Right kidney (tissue), 1 donor: ENCODE measurements at regions not wholly inside any gene's neighbourhood (a gene's known extent, or its start where the extent isn't known, plus 50 kb on each side); places are given as distances from the start of the nearest gene placed in this dataset.

Experiments used
- DNase-seq: peaks from one replicate; pipeline ENCODE4 v3.0.0-alpha.2; 2016

DNA sequence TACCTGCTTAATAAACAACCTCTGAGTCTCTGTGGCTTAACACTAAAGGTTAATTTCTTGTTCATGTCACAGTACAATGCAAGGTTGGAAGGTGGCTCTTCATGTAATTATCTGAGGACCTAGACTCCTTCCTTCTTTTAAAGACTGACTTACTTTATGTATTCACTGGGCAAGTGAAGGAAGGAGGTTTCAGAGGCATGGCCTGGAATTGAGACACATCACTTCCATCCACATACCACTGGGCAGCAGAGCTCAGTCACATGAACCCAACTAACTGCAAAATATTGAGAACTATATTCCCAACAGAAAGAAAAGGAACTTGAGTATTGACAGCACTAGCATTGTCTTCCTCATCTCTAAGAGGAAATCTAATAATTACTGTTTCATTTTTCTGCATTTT lies 57.5 kb upstream of the FN1 start:
- DNase-seq: no peak

DNA sequence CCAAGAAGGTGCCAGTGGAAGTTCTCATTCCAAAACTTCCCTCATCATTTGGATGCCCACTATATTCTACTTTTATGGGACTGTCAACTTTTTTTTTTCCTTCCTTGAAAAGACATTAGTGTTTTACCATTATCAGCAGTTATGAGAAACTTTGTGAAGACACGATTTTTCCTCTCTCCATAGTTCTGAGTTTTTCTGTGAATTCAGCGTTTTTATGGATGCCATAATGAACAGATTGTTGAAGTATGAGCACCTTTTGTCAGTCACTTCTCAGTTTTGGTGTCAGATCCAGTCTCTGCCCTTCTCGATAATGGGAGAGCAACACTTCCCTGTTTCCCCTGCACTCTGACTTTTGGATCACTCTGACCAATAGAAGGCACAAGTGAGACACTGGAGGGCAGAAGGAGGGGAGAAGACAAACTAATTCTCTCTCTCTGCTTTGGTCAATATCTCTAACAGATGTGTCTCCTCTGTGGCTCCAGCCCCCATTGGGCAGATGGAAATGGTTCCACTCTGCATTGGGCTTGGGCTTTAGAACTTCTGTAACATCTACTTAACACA lies 53.5 kb upstream of the FN1 start:
- no peak for DNase-seq

DNA sequence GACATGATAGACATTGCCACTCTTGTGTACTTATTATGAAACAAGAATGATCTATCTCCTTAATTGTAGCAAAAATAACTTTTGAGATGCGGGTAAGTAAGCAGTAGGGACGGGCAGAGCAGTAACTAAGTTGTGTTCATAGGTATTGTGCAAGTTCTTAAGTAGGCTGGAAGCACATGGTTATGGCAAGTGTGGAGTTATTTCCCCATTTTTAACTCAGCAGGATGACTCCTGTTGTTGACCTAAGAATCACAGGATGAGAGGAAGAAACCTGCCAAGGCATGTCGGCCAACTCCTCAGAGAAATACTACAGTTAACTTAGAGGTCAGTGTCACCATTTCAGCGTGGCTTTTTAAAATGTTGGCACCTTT lies 51.1 kb upstream of the FN1 start:
- DNase-seq: no peak

DNA sequence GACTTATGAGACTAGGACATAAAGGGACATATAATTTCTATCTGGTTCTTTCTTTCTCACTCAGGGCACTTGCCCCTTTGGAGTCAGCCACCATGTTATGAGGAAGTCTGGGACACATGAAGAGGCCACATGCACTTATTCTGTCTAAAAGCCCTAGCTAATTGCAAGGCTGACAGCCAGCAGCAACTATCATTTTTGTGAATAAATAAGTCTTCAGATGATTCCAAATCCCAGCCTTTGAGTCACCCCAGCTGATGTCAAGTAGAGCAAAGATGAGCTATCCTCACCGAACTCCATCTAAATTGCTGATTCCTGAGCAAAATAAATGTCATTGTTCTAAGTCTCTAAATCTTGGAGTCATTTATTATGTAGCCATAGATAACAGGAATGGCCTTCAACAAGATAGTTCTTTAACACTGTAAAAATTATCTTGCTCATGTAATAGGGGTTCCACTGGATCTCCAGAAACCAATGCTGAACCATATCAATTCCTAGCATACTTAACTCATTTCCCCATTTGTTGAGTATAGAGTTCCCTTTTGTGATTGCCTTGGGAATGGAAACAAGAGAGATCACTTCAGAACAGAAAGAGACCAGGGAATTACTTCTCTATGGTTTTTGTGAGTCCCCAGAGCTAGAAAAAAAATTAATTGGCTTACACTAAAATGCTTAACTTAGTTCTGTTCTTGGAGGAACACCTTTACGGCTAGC lies 50.6 kb upstream of the FN1 start:
- DNase-seq: no peak
